Epithelial cell of esophagus (primary cell): ENCODE measurements at regions not wholly inside any gene's neighbourhood (a gene's known extent, or its start where the extent isn't known, plus 50 kb on each side); places are given as distances from the start of the nearest gene placed in this dataset.
A peak's percentile ranks its signal among the peaks of the same experiment; 100 is the strongest.

Experiments used
- DNase-seq: peaks from one replicate; pipeline ENCODE4 v3.0.0; 2010; ENCODE audit warnings: low read depth
- H3K4me3 ChIP-seq: 2 replicates; pipeline ENCODE4 v1.5.1; 2011; ENCODE audit warnings: mild to moderate bottlenecking, low read length, control low read depth
- TF ChIP-seq, protein P1 (sequence below): IDR thresholded peaks from 2 replicates; pipeline ENCODE4 v1.5.1; 2011; ENCODE audit warnings: low read depth, mild to moderate bottlenecking, low read length, control low read depth, inconsistent platforms; ENCODE audit not compliant: insufficient read depth; ENCODE audit errors: missing control alignments

DNA sequence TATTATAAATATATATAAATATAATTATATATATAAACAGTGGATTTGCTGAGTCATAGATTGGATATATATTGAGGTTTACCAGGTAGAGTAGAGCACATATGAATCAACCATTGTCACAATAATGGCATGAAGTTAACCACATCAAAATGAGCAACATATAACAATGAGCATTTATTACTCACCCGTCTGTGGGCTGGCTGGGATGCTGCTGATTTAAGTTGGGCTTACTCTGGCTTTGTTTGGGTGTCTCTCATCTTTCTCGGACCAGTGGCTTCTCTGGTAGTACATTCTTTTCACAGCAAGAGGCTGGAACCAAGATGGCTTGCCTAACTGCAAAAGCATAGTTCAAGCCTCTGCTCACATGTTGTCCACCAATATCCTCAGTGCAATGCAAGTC, 111.7 kb upstream of the TAPT1 start:
- TF ChIP-seq, protein P1, sequence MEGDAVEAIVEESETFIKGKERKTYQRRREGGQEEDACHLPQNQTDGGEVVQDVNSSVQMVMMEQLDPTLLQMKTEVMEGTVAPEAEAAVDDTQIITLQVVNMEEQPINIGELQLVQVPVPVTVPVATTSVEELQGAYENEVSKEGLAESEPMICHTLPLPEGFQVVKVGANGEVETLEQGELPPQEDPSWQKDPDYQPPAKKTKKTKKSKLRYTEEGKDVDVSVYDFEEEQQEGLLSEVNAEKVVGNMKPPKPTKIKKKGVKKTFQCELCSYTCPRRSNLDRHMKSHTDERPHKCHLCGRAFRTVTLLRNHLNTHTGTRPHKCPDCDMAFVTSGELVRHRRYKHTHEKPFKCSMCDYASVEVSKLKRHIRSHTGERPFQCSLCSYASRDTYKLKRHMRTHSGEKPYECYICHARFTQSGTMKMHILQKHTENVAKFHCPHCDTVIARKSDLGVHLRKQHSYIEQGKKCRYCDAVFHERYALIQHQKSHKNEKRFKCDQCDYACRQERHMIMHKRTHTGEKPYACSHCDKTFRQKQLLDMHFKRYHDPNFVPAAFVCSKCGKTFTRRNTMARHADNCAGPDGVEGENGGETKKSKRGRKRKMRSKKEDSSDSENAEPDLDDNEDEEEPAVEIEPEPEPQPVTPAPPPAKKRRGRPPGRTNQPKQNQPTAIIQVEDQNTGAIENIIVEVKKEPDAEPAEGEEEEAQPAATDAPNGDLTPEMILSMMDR = no peak

DNA sequence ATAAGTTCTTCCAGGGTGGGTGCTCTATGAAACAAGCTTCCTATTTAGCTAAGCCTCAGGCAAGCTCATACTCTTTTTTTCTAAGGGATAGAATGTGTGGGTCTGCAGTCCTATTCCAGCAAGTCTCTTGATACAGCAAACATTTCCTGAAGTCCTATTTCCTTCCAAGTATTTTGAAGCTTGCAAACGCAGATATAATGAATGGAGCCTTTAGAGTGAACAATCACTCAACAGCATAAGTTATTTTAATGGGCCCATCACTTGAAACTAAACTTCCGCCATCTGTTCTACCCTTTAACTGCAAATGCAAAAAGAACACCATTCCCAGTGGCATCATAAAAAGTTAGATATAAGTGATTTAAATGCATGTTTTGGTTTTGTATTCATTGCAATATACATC, 108.3 kb upstream of the TAPT1 start:
- TF ChIP-seq, protein P1 = no peak

More for the DNA sequence above, 111.7 kb upstream of the TAPT1 start:
- H3K4me3 ChIP-seq = no peak overlapping the region
- DNase-seq = peak; percentile 75

DNA sequence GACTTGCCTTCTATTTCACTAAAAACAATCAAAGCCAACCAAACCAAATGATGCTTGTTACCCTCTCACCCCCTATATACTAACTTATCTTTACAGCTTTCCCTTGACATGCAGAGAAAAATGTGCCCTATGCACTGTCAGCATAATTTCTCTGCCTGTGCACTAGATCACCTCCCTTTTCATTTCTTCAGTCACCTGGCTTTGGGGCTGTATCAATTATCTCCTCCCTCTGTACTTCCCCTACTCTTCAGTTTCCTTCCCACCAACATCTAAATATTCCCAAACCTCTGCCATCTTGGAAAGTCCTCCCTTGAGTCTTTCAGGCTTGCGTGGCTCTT, 103.5 kb upstream of the TAPT1 start:
- no peak overlapping the region for H3K4me3 ChIP-seq
- TF ChIP-seq, protein P1 = no peak
- no peak for DNase-seq

More for the DNA sequence above, 108.3 kb upstream of the TAPT1 start:
- no peak for DNase-seq
- H3K4me3 ChIP-seq = no peak overlapping the region

DNA sequence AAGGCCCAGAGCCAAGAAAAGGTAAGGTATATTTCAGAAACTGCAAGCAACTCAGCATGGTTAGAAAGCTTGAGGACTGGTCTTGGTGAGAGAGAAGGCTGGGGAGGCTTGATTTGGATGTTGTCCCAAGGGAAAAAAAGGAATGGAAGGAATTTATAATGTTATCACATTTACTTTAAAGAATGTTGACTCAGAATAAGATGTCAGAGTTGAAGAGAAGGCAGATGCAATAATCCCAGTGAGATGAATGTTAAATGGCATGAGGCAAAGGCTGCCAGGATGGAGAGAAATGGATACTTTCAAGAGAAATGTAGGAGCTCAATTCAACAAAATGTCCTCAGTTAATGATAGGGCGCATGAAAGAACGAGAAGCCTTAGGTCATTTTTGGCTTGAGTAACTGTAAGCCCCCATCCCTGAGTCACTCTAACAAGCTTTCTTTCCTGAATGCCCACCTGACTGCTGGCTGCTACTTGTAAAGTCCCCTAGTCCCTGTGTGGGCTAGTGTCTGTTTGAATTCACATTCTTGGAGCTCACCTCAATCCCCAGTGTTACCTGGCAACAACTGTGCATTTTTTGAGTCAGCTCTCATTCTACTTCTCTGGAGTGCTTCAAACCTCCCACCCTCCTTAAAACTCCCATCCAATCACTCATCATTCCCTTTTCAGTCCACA, 103.0 kb upstream of the TAPT1 start:
- H3K4me3 ChIP-seq = no peak overlapping the region
- no peak for DNase-seq
- TF ChIP-seq, protein P1 = no peak

DNA sequence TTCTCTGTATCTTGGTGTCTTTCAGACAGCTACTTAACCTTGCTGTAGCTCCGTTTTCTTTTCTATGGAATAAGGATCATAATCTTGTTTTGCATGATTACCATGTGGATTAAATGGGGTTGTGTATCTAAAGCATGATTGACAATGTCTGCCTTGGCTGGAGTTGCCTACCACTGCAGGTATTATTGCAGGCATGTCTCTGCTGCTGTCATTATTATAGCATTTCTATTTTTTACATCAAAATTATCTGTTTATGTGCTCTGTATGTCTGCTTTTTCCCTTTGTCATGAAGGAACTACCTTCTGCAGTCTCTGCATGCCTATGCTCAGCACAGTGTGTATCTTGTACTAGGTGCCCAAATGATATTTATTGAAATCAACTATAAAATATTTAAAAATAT, 95.9 kb upstream of the TAPT1 start:
- TF ChIP-seq, protein P1 = no peak
- no peak overlapping the region for H3K4me3 ChIP-seq
- no peak for DNase-seq

DNA sequence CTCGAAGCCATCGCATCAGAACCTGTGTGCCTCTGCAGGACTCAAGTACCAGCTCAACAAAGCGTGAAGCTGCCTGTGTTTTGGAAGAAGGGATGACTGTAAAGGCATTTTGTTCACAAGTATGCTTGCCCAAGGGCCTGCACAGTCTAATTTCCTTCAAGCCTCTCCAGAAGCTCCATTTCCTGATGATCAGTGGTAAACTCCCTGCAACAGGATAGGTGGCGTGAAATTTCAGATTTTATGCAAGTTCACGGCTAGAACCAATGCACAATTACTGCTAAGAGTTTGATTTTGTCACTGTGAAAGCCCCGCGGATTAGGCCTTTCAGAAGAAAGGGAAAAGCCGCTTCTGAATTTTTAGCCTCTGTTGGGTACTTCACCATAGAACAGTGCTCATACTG, 89.2 kb upstream of the TAPT1 start:
- TF ChIP-seq, protein P1 = no peak
- H3K4me3 ChIP-seq = no peak overlapping the region
- DNase-seq = no peak

DNA sequence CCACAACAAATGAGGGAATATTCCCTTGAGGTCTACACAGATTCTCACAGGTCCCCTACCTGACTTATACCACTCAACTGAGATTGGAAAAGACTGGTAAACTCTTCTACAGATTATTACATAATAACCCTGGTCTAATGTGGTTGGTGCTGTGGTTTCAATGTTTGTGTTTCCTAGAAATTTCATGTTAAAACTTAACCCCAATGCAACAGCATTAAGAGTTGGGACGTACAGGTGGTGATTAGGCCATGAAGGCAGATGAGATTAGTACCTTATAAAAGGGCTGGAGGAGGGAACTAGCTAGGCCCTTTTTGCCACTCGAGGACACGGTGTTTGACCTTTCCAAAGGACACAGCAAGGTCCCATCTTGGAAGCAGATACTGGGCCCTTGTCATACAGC, 84.3 kb upstream of the TAPT1 start:
- DNase-seq = no peak
- TF ChIP-seq, protein P1 = no peak
- H3K4me3 ChIP-seq = no peak overlapping the region
